Right lung (tissue), 2 donors: ENCODE measurements at regions not wholly inside any gene's neighbourhood (a gene's known extent, or its start where the extent isn't known, plus 50 kb on each side); places are given as distances from the start of the nearest gene placed in this dataset.
"Not testable (repeated sequence)": the region's sequence is repeated elsewhere in the genome, so short reads cannot be mapped to it uniquely, and the experiment has no call there.

Source experiments
- DNase-seq, 2 donors: peaks; one replicate each; pipeline ENCODE4 v3.0.0-alpha.2; 2013

GRCh38 chr18:66440433-66440832 lies 163.5 kb downstream of the CDH19 start:
- no peak for DNase-seq

DNA sequence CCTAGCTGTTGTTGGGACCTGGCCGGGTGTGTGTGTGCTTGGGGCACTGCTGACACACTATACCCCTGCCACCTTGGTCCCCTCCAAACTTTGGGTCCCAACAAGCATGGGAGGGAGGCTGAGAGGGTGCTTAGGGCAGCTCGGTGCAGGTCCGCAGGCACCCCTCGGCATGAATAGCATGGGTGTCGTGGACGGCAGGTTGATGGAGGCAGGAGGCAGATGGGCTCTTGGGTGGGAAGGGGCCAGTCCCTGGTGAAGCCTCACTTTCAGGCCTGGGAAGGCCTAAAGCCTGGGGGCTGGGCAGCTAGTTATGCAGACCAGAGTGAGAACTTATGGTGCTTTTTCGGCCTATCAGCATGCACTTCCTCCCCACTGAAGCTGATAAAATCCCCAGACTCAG lies 164.2 kb downstream of the CDH19 start:
- DNase-seq, result no peak

- DNase-seq, result peak; percentile 89 to 92
Observed at GRCh38 chr18:66438711-66439536, 165.0 kb downstream of the CDH19 start.

DNA sequence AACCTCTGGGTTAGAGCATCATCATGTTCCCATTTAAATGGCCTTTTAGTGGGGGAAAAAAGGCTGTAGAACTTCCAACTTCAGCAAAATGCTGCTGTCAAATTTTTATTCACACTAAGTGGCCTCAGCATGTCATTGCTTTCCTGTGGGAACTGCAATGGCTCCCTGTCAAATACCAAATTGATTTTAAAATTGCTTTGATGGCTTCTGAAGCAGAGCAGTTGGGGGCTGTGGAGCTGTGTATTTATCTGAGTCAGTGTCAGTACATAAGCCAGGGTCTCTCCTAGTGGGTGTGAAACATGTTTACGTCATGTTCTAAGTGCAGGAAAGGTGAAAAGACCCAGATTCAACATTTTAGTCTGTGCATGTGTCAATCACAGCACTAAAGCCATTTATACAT lies 171.3 kb downstream of the CDH19 start:
- DNase-seq, result no peak

- DNase-seq, result no peak
Observed at GRCh38 chr18:66428795-66429194, 175.1 kb downstream of the CDH19 start.

- no peak for DNase-seq
Observed at GRCh38 chr18:66419400-66419799, 184.5 kb downstream of the CDH19 start.

GRCh38 chr18:66410692-66411091 lies 193.2 kb downstream of the CDH19 start:
- no peak for DNase-seq

GRCh38 chr18:66395671-66396218 lies 208.1 kb downstream of the CDH19 start:
- DNase-seq, result no peak

DNA sequence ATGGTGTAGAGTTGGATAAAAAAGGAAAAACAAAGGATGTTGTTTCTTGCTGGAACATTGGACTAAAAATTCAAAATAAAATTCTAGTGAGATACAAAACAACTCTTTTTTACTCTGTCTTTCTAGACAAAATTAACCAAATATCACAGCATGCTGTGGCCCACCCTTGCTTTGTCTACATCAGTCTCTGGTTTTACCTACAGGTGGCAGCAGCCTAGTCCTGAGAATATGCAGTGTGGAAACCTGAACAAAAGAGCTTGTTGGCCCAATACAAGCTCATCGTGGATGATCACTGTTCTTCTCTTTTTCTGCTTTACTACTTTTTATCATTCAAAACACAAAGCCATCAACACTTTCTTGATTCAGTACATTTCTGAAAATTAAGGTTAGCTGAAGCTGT lies 210.4 kb downstream of the CDH19 start:
- no peak for DNase-seq

- DNase-seq, result no peak
Observed at GRCh38 chr18:66377291-66377690, 226.6 kb downstream of the CDH19 start.

GRCh38 chr18:66375391-66375790 lies 228.5 kb downstream of the CDH19 start:
- DNase-seq, result not testable (repeated sequence)

- DNase-seq, result peak; percentile 23 to 38
Observed at GRCh38 chr18:66346833-66347588, 256.9 kb downstream of the CDH19 start.

DNA sequence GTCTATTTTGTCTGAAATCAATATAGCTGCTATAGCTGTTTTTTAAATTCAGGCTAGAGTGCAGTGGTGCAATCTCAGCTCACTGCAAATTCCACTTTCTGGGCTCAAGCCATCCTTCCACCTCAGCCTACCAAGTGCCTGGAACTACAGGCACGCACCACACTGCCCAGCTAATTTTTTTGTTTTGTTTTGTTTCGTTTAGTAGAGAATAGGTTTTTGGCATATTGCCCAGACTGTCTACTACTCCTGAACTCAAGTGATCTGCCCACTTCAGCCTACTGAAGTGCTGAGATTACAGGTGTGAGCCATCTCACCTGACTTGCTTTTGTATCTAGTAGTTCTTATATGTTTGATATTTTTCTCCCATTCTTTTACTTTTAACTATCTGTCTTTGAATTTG lies 259.7 kb downstream of the CDH19 start:
- peak in 1 of 2 donors; percentile 10 for DNase-seq

DNA sequence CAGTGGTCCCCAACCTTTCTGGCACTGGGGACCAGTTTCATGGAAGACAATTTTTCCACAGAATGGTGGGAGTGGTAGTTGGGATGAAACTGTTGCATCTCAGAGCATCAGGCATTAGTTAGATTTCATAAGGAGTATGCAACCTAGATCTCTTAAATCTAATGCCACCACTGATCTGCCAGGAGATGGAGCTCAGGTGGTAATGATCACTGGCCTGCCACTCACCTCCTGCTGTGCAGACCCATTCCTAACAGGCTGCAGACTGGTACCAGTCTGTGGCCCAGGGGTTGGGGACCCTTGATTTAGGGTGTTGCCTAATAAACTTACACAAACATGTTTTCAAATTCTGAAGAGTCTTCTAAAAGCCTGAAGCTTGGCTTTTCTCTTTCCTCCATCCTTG lies 261.3 kb downstream of the CDH19 start:
- DNase-seq, result no peak

GRCh38 chr18:66334534-66334933 lies 269.4 kb downstream of the CDH19 start:
- no peak for DNase-seq

DNA sequence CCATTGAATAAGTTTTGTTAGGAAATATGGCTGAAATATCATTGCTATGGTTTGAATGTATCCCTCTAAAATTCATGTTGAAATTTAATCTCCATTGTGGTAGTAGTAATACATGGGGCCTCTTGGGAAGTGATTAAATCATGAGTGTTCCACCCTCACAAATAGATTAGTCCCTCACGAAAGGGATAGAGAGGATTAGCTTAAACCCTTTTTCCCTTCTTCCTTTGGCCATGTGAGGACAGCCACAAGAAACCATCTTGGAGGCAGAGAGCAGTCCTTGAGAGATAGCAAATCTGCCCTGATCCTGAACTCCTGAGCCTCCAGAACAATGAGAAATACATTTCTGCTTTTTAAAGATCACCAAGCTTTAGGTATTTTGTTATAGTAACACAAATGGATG lies 274.2 kb downstream of the CDH19 start:
- DNase-seq, result no peak

GRCh38 chr18:66328296-66328878 lies 275.5 kb downstream of the CDH19 start:
- DNase-seq, result no peak

DNA sequence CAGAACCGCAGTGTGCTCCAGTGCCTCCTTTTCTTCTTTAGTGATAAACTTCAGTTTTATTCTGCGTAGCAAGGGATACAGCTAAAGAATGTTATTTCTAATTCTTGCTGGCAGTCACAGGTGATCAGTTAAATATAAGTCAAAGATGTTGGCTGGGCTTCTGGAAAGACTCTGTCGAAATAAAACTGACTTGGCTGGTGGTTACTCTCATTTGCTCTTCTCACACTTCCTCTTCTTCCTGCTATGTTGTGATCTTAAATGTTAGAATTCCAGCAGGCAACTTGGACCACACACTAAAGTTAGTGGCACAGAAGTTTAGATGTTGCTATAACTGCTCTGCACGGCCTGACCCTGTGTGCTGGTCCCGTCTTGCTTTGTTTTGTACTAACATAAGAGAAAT lies 278.6 kb downstream of the CDH19 start:
- DNase-seq, result peak in 1 of 2 donors; percentile 22

DNA sequence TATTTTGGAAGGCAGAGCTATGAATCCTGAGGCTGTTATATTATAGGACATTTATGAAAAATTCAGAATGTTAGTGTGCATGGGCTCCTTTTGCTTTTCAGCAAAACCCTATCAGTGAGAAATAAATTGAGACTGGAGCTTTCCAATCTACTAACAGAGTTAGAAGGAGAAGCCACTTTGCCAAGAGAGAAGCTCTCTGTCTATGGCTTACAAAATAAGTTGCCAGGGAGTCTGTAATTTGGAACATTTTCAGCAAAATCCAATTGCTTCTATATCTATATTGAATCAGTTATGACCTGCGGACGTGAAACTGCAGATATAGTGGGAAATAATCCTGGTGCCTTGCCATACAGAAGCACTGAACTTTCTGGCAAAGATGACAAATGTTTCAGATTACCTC lies 279.3 kb downstream of the CDH19 start:
- no peak for DNase-seq

DNA sequence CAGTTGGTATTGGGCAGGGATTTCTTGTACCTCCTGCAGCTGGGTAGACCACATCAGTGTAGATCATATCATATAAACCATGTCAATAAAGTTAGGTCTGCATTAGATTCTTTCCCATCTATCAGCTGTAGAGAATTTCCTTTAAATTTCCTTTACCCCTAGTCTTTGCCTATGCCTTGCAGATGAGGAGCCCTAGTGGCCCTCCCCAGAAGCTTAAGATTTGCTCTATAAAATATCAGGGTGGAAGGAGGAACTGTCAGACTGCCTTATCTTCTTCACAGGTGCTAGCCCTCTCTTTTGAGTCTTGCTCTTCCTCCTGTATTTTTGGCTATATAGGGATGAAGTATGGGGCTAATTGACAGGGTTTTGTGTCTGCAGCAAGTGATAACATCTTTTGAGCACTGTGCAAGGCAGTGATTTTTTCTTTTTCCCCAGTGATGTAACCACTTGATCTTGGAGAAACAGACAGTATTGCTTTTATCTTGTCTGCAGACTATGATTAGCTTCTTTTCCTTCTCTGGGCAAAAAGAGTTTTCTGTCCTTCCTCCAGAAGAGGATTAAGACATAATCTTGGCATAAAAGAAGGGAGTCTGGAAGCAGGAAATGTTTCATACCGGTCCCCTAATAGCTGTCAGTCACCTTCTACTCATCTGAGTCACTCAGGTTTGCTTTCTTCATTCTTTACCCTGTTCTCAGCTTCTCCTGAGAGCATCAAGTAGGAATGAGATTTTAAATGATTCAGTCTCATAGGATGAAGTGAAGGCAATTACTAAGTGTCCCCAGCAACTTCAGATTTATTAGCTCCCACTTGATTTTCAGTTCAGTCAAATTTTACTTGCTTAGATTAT lies 286.4 kb downstream of the CDH19 start:
- no peak for DNase-seq

- DNase-seq, result no peak
Observed at GRCh38 chr18:66316701-66317100, 287.2 kb downstream of the CDH19 start.

GRCh38 chr18:66300141-66300540 lies 303.7 kb downstream of the CDH19 start:
- DNase-seq, result peak; percentile 71 to 77
